ENCODE measurements at regions not wholly inside any gene's neighbourhood (a gene's known extent, or its start where the extent isn't known, plus 50 kb on each side); places are given as distances from the start of the nearest gene placed in this dataset.
A peak's percentile ranks its signal among the peaks of the same experiment; 100 is the strongest.

- DNase-seq (ENCODE audit: low read depth), result no peak
Measured at GRCh38 chr10:46227936-46228562, 58.7 kb upstream of the ANTXRL start.

- peak; percentile 17 for DNase-seq (ENCODE audit: low read depth)
Measured at GRCh38 chr10:46228563-46229071, 58.2 kb upstream of the ANTXRL start.

GRCh38 chr10:46229144-46229563 is 57.6 kb upstream of the ANTXRL start:
- DNase-seq (ENCODE audit: low read depth), result peak; percentile 6

- no peak for DNase-seq (ENCODE audit: low read depth)
Measured at GRCh38 chr10:46230615-46231014, 56.2 kb upstream of the ANTXRL start.

- no peak for DNase-seq (ENCODE audit: low read depth)
Measured at GRCh38 chr10:46231087-46231486, 55.7 kb upstream of the ANTXRL start.

- DNase-seq (ENCODE audit: low read depth), result no peak
Measured at GRCh38 chr10:46232084-46232483, 54.7 kb upstream of the ANTXRL start.

- DNase-seq (ENCODE audit: low read depth), result no peak
Measured at GRCh38 chr10:46232666-46233065, 54.1 kb upstream of the ANTXRL start.

- DNase-seq (ENCODE audit: low read depth), result no peak
Measured at GRCh38 chr10:46233181-46233580, 53.6 kb upstream of the ANTXRL start.

- no peak for DNase-seq (ENCODE audit: low read depth)
Measured at GRCh38 chr10:46234026-46234425, 52.8 kb upstream of the ANTXRL start.

- no peak for DNase-seq (ENCODE audit: low read depth)
Measured at GRCh38 chr10:46234431-46235060, 52.3 kb upstream of the ANTXRL start.

GRCh38 chr10:46235705-46236545 is 50.9 kb upstream of the ANTXRL start:
- DNase-seq (ENCODE audit: low read depth), result no peak

- DNase-seq (ENCODE audit: low read depth), result no peak
Measured at GRCh38 chr10:46236546-46236887, 50.3 kb upstream of the ANTXRL start.

- DNase-seq (ENCODE audit: low read depth), result no peak
Measured at GRCh38 chr10:46236941-46237681, 49.7 kb upstream of the ANTXRL start.

Data from LHCN-M2 (cell line).